CD1c-positive myeloid dendritic cell (primary cell): ENCODE measurements at regions not wholly inside any gene's neighbourhood (a gene's known extent, or its start where the extent isn't known, plus 50 kb on each side); places are given as distances from the start of the nearest gene placed in this dataset.

Experiments
- DNase-seq: peaks from one replicate; pipeline ENCODE4 v3.0.0-alpha.2; 2016; ENCODE audit errors: extremely low spot score

DNA sequence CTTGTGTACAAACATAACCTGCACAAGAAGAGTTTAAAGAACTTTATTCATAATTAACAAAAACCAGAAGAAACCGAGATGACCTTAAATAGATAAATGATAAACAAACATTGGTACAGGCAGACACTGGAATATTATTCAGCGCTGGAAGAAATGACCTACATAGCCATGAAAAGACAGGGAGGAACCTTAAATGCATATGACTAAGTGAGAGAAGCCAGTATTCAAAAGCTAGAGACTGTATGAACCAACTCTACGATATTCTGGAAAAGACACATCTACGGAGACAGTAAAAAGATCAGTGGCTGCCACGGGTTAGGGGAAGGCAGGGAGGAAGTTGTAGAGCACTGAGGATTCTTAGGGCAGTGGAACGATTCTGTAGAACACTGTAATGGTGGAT, 333.8 kb upstream of the AKR1E2 start:
- no peak for DNase-seq

DNA sequence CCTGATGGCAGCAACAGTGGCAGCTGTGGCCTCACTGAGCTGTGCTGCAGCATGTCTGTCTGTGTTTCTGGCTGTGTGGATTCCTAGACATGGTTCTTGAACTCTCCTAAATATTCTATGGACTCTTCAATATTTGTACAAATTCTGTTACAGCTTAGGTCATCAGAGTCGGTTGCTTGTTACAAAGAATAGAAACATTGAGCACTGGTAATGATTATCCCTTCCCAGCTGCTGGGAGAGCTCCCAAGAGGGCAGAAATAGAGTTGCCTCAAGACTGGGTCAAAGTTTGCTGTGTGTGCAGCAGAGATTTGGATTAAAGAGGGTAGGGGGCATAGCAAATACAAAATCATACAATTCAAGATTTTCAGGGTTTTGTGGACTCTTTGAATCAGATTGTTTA, 337.1 kb upstream of the AKR1E2 start:
- no peak for DNase-seq

DNA sequence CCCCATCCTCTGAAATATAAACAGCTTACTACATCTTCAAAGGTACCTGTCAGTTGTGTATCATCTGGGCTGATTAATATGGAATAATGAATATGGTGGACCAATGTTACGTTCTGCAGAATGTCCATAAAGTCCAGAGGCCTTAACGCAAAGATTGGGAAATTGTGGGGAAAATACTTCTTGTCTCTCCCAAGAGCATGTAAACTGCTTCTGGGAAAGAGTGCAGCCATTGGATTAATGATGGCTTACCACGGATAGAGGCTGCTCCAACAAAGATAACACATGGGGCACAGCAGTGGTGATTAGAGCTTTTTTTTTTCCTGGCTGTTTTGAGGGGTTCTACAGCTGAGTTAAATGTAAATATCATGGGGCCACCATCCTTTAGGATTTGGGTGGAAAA, 340.4 kb upstream of the AKR1E2 start:
- no peak for DNase-seq

DNA sequence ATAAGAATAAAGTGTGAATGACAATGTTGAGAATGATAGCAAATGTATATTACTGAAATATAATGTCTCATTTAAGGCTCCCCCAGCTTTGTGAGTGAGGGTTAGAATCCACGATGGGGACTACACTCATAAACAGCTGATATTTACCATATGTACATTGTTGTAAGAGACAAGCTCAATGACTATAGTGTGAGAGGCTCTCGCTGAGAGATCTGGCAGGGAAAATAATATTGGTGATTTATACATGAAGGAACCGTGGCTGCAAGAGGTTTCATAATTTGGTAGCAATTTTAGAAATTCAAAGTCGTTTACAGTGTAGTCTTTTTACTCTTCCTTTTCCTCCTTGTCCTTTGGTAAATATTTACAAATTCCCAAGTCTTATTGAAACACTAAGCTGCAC, 342.2 kb upstream of the AKR1E2 start:
- no peak for DNase-seq

DNA sequence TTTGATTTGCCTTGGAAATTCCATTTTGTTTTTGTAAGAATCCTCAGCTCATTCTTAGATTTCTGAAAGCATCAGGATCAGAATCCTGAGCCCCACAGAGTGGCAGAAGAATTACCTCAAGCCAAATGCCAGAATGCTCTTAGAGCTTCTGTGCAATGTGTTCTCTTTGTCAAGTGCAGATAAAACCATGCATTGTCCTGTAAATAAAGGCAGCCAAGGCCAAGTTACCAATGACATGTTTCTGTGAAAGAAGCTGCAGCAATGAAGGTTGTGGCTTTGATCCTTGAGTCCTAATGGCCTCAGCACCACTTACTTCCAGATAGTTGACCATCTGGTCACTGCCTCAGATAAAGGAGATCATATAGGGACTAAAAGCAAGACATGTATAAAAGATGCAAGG, 343.3 kb upstream of the AKR1E2 start:
- no peak for DNase-seq

DNA sequence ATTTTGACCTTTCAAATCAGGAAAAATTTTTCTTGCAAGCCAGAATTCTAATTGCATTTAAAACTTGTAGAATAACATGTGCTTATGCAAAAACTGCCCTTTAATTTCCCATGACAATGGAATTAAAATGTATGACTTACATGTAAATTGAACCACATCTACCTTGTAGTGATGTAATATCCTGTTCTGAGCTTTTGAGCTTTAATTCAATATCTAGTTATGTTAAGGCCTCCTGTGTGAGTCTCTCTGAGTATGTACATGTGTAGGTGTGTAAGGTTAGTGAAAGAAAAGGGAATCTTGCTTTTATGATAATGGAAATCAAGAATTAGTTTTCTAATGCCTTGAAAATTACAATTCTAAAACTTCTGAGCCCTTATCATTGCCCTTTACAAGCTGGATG, 344.8 kb upstream of the AKR1E2 start:
- no peak for DNase-seq

DNA sequence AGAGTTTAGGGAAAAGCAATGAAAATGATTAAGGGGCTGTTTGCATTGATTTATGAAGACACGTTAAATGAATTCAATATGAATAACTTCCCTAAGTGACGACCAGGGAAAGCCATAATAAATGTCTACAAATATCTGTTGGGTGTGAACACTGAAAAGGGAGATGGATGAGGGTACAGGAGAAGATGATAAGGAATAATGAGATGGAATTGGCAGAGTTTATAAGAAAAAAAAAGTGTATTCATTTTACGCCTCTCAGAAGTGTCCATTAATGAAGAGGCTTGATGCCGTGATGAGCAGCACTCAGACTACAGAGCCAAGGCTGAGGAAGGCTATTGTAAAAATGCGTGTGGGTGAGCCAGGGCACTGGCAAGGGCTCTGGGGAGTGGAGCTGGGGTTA, 346.7 kb upstream of the AKR1E2 start:
- DNase-seq: no peak

DNA sequence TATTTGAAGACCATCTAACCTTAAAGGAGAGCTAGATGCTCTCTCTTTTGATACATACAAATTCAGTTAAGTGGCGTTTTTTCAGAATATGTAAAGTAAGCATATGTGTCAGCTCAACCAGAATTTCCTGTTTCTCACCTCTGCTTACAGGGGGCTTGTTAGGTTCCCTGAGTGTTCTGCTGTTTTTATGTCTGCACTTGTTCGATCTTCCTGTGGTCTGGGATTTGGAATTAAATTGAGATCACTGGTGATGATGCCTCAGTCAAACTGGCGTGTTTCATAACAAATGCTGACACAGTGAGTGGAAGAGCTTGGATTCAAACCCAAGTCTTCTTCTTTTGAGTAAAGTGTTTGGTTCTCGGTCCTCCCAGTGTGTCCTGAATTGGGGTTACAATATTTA, 348.3 kb upstream of the AKR1E2 start:
- DNase-seq: no peak

DNA sequence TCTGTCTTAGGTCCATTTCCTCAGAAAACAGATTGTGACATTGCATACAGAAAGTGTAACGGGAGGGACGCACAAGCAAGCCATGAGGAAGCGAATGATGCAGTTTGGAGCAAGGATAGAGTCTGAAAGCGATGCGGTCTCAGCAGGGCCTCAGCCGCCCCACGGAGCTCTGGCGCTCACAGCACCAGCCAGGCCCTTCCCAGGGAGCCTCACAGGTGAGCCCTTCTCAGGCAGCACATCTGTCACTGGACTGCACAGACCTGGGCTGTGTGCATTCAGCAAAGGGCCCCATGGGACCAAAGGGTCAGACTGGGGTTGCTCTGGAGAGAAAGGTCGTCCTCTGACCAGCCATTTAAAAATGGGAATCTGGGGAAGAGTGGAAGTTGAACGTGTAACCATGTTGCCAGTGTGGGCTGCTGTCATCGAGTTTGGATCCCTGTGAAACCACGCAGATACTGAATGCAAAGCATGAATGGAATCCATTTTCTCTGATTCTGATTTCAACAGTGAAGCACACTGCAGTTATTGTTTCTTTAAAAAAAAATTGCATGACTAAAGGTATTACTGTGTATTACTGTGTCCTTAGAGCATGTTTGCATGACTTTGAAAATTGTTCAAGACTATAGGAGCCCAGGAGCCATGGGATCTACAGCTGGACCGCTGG, 350.0 kb upstream of the AKR1E2 start:
- no peak for DNase-seq

DNA sequence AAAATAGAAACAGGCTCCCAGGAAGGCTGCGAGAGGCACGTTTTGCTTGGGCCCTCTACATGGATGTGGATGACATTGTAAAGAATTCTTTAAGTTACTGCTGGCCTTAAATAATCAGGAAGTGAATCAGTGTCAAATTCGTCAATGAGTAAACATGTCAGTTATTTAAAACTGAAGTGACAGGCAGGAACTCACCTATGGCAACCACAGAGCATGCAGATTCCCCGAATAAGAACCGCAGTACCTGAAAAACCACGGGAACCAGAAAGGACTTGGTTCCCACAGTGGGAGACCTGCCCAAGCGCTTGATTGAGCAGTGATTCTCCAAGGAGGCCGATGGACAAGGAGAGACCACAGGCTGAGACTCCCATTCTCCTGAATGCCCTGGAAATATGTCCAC, 351.2 kb upstream of the AKR1E2 start:
- DNase-seq: no peak

DNA sequence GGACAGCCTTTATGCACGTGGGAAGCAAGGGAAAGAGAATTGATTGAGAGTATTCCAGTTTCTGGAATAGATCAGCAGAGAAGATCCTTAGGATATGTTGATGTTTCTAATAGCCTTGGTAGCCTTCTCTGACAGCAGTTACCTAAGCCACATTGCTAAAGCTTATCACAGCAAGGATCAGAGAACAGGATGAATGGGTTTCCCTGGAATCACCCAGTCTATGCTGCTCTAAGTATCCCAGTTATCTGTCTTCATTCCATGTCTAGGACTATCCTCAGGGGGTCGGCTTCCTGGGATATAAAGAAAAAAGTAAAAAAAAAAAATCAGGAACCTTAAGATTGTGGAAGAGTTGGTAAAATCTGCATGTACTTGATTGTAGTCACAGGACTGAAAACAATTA, 352.0 kb upstream of the AKR1E2 start:
- DNase-seq: no peak

DNA sequence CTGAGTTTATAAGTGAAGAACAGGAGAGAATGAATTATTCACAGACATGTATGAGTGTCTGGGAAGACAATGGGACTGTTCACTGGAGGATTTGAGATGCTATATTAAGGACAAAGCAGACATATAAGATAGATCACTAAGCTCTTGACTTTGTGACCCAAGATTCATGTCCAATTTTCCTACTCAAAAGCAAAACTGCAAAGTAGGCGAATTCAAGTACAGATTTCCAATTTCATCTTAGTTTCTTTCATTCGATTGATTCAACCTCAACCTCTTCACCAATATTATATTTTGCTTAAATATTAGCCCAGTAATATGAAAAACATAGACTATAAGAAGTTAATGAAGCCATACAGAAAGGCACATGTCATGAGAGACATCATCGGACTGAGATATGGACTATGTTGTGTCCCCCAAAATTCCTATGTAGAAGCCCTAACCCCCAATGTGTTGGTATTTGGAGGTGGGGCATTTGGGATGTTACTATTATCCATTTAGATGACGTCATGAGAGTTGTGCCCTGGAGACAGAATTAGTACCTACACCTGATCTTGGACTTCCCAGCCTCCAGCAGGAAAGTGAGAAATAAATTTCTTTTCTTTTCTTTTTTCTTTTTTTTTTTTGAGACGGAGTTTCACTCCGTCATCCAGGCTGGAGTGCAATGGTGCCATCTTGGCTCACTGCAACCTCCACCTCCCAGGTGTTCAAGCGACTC, 353.7 kb upstream of the AKR1E2 start:
- no peak for DNase-seq

DNA sequence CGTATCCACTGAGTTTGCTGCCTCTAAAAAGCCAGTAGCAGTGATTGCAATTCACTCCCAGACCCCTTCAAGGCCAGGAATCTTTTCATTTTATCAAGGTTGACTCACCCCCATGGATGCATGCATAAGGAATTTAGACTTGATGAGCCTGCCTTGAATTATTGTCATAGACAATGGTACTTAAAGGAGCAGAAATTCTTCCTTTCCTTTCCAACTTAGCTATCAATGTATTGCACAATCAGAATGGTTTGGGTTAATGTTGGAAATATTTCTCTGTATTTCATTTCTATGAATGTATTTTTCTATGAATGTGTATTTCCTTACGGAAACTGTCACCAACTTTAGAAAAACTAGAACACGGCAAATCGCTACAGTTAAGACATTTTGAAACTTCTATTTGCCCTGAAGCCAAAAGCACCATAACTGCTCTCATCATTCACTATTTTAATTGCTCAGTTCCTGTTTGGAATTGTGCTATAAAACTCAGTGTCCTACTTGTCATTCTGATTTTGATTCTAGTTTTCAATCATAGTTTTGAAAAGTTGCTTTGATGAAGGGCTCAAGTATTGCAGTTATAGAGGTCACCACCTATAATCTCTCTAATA, 355.7 kb upstream of the AKR1E2 start:
- no peak for DNase-seq

DNA sequence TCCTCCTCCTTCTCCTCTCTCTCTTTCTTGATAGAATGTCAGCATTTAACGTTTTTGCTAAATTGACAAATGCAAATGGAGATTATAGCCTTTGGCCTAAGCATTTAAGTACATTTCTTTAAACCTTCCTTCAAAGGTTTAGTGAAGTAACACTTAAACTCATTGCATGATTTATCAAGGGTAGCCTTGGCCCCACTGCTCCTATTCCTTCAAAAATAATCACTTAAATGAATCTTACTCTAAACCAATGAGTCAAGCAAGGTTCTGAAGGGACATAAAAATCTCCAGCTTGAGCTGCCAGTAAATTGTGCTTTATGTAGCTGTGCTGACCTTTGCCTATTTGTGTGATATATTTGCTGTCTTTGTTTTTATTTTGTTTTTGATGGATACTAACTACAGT, 358.5 kb upstream of the AKR1E2 start:
- no peak for DNase-seq

DNA sequence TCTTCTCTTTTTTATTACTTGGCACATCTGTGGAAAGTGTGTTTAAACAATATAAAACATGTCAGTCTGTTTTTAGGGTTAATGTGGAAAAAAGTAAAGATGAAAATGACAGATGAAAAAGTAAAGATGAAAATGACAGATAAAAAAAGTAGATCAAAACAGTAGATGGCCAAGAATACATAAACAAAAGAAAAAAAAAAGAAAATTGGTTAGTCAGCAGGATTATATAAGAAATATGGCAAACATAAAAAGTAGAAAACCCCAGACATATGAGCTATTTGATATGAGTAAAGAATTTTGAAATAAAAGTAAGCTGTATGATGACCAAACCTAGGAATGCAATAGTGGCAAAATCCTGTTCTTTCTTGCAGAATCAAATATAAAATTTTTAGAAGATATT, 365.7 kb upstream of the AKR1E2 start:
- DNase-seq: no peak

DNA sequence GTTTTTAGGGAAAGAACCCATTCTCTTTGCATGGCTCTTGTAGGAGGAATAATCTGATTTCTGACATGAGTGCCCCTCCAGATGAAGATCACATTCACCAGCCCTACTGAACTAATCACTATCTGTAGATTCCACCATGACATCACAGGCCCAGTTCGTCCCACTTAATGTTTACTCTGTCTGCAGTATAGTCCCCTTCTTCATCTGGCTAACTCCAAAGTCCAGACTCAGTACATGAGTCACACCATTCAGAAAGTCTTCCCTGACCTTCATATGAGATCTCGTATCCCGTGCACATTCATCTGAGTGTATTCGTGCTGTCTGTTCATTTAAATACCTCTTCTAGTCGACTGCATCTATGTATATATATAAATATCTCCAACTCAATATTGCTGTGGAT, 366.5 kb upstream of the AKR1E2 start:
- DNase-seq: no peak

DNA sequence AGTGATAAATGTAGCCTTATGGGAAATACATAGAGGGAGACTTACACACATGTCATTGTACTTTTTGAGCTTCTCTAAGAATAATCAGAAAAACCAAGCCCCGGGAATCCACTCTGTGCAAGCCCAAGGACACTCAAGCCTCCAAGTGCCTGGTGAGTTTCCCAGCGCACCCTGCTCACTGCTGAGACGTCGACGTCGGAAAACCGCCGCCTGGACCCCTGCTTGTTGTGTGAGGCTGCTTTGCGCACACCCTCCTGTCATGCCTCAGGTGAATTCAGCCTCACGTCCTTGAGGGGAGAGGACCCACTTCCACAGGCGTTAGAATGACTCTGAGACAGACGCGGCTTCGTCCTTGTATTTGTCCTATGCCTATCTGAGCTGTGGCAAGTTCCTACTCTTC, 368.4 kb upstream of the AKR1E2 start:
- no peak for DNase-seq

DNA sequence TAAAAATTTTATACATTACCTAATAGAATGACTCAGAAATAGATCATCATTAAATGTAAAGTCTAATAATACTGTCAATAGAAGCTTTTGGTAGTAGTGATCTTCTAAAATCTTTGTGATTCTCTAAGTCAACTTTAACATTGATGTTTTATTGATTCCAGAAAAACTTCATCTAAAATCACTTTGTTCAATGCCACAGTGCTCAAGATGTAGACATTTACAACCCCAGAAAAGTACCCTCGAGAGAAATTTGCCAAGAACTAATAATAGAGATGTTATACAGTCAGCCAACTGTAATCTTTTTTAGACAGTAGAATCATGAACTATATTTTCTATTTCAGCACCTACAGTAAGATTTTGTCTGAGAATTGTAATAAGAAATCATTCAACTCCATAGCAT, 369.2 kb upstream of the AKR1E2 start:
- no peak for DNase-seq

DNA sequence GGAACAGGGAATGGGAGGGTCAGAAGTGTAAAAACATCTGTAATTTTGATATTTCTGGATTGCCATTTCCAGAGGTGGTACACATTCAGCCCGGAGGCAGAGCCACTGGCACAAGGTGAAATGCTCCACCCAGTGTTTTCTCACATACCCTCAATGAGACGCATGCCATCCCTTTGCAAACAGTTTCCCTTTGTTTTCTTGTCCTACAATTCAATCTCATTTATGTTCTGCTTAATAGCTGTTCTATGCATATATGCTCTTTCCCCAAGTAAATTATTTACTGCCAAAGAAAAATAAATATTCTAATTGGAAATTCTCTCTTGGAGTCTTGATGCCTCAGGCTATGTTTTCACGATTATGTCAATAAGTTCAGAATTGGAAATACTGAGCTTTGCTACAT, 369.7 kb upstream of the AKR1E2 start:
- no peak for DNase-seq

DNA sequence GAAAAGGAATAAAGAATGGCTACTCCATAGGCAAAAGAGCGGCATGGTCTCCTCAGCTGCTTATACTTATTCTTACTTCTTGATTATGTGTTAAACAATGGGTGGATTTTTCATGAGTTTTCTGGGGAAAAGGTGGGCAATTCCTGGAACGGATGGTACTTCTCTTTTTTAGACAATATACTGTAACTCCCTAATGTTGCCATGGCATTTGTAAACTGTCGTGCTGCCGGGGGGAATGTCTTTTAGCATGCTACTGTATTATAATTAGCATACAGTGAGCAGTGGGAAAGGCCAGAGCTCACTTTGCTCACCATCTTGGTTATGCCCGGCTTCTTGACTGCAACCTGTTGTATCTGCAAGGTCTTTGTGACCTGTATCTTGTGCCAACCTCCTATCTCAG, 372.1 kb upstream of the AKR1E2 start:
- peak; percentile 66 for DNase-seq

DNA sequence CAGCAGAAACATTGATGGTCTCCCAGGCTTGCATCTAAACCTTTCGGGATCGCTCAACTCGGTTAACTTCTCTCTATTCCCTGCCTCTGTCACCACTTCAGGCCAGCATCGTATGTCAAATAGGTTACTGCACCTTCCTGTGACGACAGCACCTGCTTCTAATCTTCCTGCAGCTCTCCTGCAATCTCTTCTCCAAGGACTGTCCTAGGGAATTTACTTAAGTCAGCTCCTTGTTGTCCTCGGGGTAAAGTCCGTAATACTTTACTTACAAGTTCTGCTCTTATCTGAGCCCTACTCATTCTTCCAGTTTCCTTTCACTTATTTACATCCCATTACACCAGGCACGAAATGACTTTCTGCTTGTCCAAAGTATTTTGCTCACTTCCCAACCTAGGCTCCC, 372.7 kb upstream of the AKR1E2 start:
- DNase-seq: no peak

DNA sequence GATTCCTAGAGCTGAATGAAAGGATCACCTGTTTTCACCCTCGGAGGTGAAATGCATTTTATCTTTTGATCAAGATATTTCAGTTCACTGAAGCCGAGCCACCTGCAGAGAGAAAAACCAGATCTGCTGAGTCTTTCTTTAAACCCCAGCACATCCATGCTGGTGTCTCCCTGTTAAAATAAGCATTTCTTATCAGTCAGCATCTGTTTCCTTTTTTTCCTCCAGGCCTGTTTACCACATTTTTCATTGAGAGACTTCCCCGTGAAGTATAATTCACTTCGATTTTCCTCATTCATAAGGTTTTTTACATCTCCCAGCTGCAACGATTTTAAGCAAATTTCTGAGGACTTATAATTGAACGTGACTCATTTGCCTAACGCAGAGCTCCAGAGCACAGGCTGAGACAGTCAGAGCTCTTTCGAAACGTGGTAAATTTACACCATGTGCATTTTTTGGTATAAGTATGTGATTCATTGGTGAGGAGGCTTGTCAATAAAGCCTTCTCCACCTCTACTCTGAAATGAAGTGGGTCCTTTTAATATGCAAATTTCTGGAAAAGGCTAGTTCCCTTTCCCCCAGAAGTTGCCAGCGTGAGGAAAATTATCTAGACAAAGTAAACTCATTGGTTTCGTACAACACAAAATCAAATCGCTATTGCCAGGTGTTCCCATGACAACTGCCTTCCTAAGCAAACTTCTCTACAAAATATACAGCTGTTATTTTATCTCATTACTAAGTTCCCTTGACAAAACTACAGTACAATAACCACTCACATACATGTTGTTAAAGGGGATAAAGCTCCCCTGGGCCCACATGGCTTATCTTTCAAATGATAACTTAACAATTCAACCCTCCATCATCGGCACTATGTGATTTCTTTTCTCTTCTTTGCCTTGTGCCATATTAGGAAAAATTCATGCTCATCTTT, 374.8 kb upstream of the AKR1E2 start:
- peak; percentile 38 for DNase-seq
